Posterior cingulate gyrus (tissue), 11 donors: ENCODE measurements at regions not wholly inside any gene's neighbourhood (a gene's known extent, or its start where the extent isn't known, plus 50 kb on each side); places are given as distances from the start of the nearest gene placed in this dataset.
A peak's percentile ranks its signal among the peaks of the same experiment; 100 is the strongest.

Experiments used
- DNase-seq, 10 donors: peaks; one replicate each; pipeline versions ENCODE4 v3.0.0 to v3.0.0-alpha.2; 2020 to 2021; ENCODE audit warnings: mixed read lengths in 3 of 10
- intact Hi-C: fragments of 100-400 bp; cut with DNase I; formaldehyde crosslinking; loops from one replicate; pipeline ENCODE4 v1.15.1; 2023

GRCh38 chr1:4156241-4156973 lies 256.3 kb upstream of the C1orf174 start:
- peak in 1 of 10 donors; percentile 60 for DNase-seq

GRCh38 chr1:4160181-4160580 lies 260.1 kb upstream of the C1orf174 start:
- intact Hi-C loops, result no loop called here
- peak in 2 of 10 donors; percentile 1 to 5 for DNase-seq

More at GRCh38 chr1:4156241-4156973, 256.3 kb upstream of the C1orf174 start:
- intact Hi-C loops, result no loop called here

DNA sequence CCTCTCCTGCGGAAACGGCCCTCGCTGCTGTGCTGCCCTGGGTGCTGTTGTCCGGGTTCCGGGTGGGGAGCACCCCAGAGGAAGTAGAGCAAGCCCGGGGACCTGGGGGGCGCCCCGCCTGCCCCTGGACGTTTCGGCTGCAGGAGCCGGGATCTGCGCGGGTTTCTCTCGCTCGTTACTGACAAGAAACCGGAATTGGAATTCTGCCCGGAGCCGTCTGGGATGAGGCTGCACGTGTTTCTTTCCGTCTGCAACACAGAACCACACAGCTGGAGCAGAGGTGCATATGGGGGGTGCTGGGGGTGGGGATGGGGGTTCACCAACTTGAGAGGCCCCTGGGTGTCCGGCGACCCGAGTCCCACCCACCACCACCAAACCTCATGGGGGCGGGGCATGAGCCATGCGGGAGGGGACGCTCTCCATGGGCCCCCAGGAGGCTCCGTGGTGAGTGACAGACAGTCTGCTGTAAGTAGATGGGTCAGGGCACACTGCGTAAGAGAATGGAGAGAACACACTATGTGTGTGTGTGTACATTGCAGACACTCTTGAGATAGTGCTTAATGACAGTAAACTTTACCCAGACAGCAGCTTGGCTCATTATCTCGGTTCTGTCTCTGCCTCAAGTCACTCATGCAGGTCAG lies 261.4 kb upstream of the C1orf174 start:
- intact Hi-C loops, result no loop called here
- DNase-seq, result no peak

- intact Hi-C loops, result no loop called here
- DNase-seq, result no peak
These were observed 264.9 kb upstream of the C1orf174 start for GRCh38 chr1:4164965-4165364.

GRCh38 chr1:4165686-4166300 lies 265.7 kb upstream of the C1orf174 start:
- intact Hi-C loops, result no loop called here
- DNase-seq, result no peak

GRCh38 chr1:4166713-4167112 lies 266.6 kb upstream of the C1orf174 start:
- no peak for DNase-seq
- intact Hi-C loops, result no loop called here

GRCh38 chr1:4169991-4170390 lies 269.9 kb upstream of the C1orf174 start:
- intact Hi-C loops, result no loop called here
- no peak for DNase-seq

DNA sequence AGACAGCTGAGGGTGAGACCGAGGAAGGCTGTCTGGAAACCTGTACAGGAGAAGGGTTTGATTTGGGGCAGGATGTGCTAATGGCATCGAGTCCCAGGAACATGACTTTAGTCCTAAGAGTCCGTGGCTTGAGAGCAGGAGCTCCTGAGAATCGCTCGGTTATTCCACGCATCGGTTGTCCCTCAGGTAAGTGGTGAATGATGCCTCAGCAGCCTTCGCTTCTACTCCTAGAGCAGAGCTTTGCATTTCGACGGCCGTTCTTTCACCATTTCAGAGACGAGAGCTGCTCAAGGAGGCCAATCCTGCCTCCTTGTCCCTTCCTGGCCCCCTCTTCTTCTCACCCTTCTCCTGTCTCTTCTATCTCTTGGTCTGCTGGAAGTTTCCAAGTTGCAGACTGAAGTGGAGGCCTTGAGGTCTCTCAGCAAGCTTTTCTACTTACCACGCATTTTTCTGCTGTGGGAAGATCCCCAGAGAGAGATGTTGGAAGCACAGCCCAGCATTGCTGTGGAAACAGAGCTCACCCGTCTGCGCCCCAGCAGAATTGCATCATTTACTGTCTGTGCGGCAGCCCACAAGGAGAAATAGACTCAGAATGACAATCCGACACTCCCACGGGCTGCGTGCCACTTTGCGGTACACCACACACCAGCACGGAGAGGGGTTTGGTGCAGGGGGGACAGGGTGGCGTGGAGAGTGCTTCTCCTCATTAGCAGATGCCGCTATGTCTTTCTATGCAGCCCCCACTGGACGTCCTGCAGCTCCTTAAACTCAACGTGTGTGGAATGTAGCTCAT lies 270.7 kb upstream of the C1orf174 start:
- intact Hi-C loops, result no loop called here
- DNase-seq, result peak in 6 of 10 donors; percentile 25 to 91 (median 56)

- intact Hi-C loops, result no loop called here
- peak in 3 of 10 donors; percentile 29 to 31 (median 30) for DNase-seq
These were observed 271.7 kb upstream of the C1orf174 start for GRCh38 chr1:4171480-4172450.

GRCh38 chr1:4172644-4173599 lies 272.9 kb upstream of the C1orf174 start:
- peak in 8 of 10 donors; percentile 24 to 91 (median 54) for DNase-seq
- intact Hi-C loops, result no loop called here

- no peak for DNase-seq
- intact Hi-C loops, result no loop called here
These were observed 273.7 kb upstream of the C1orf174 start for GRCh38 chr1:4173731-4174130.

DNA sequence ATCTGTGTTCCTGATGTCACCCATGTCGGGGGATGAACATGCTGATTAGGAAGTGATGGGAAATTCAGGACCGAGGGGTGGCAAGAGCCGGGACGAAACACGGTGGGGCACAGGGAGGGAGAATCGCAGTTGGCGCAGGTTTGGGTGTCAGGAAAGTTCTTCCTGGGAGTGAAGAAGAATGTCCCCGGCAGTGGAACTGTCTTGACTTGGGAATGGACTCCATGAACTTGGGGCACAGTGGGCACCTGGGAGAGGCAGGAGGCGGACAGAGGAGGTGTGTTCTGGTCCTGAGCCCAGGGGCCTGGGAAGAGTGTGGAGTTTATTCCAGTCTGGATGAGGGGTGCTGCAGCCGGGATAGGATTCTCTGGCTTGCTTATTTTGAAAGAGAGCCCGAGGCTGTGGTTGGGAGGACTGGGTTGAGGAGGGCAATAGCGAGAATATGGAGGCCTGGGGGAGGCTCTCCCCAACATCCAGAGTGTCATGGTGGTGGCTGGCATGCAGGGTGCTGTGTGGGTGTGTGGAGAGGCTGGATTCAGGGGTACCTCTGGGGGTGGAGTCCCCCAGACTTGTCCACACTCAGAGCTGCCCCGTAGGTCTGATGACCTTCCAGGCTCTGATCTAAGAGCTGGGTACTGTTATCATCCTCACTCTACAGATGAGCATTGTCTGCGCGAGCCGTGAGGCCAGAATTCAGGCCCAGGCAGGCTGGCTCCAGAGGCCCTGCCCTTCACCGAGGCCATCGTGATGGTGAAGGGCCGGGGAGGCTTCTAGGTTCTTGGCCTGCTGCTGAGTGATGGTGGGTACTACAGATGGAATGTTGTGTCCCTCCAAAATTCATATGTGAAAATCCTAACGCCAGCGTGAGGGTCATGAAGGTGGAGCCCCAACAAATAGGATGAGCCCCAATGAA lies 274.5 kb upstream of the C1orf174 start:
- intact Hi-C loops, result no loop called here
- DNase-seq, result no peak

DNA sequence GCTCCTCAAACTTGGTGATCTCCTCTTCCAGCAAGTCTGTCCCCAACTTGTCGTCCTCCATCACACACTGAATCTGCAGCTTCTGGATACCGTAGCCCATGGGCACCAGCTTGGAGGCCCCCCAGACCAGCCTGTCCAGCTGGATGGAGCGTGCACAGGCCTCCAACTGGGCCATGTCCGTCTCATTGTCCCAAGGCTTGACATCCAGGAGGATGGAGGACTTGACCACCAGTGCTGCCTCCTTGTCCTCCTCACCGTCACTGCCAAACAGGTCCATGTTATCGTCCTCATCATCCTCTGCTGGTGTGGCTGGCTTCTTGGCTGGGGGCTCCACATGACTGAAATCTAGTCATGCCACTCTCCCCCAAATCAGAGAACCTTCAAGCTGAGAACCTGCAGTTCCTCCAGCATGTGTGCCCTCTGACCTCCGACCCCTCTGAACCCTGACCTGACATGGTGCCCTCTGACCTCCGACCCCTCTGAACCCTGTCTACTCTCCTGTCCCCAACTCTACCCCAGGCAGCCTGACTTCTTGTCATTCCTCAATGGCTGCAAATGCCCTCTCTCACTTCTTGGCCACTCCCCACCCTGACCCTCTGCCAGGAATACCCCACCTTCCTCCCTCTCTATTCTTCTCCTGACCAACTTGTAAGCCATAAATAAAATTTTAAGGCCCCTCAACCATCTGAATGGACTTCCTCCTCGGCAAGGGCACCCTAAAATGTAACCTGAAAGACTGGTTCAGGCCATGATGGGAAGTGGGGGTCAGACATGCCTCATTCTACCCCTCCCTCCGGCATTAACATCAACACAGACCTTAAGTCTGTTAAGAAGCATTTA lies 275.7 kb upstream of the C1orf174 start:
- intact Hi-C loops, result no loop called here

GRCh38 chr1:4176841-4177240 lies 276.8 kb upstream of the C1orf174 start:
- DNase-seq, result no peak
- intact Hi-C loops, result no loop called here

More for the DNA sequence above, 275.7 kb upstream of the C1orf174 start:
- DNase-seq, result no peak

DNA sequence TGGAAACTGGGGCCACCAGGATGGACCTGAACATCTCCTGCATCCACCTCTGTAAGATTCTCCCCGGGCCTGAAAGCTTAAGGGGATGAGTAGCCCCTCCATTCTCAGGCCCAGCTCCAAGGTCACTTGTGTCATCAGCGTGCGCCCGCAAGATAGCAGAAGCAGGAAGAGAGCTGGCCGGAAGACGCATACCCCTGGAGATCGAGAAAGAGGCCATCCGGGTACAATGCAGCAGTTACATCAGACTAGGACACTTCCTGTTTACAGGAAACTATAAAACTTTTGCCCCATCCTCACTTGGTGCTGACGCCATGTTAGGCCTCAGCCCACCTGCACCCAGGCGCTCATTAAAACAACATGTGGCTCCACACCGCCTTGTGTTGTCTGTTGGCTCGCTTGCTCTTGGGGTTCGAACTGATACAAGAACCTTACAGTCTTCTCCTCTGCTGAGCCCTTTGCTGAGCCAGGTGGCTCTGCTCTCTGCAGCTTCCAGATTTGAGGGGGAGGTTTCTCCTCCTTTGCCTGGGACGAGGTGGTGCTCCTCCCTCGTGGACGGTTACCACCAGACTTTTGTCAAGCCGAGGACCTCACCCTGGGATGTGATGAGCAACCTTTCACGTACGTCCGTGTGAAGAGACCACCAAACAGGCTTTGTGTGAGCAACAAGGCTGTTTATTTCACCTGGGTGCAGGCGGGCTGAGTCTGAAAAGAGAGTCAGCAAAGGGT lies 277.5 kb upstream of the C1orf174 start:
- intact Hi-C loops, result no loop called here
- DNase-seq, result no peak
